SK-N-SH treated with all-trans-retinoic acid at 6 μM for 48 hours (cell line): ENCODE measurements at regions not wholly inside any gene's neighbourhood (a gene's known extent, or its start where the extent isn't known, plus 50 kb on each side); places are given as distances from the start of the nearest gene placed in this dataset.

Source experiments
- ATAC-seq: fragments of 200-7000 bp; cut with Tn5 transposase; 3 replicates; pipeline ENCODE4 v1.9.1; 2020; ENCODE audit warnings: mild to moderate bottlenecking, moderate library complexity
- ARNTL ChIP-seq: fragments of 450-650 bp; formaldehyde crosslinking; IDR thresholded peaks from 2 replicates; pipeline ENCODE4 v1.5.0; 2020; ENCODE audit warnings: low read depth, mild to moderate bottlenecking, moderate library complexity, borderline replicate concordance
- BACH2 ChIP-seq: fragments of 250-450 bp; sonication (Bioruptor Pico); IDR thresholded peaks from 2 replicates; pipeline ENCODE4 v1.9.0; 2021; ENCODE audit warnings: mild to moderate bottlenecking, borderline replicate concordance
- CSRNP3 ChIP-seq: fragments of 250-450 bp; sonication (Bioruptor Pico); IDR thresholded peaks from 2 replicates; pipeline ENCODE4 v1.5.1; 2021; ENCODE audit warnings: mild to moderate bottlenecking, moderate library complexity
- ESRRG ChIP-seq: fragments of 250-450 bp; sonication (Bioruptor Pico); IDR thresholded peaks from 2 replicates; pipeline ENCODE4 v1.6.1; 2021; ENCODE audit warnings: mild to moderate bottlenecking
- GLIS3 ChIP-seq: fragments of 250-450 bp; sonication (Bioruptor Pico); IDR thresholded peaks from 2 replicates; pipeline ENCODE4 v1.5.0; 2020; ENCODE audit warnings: mild to moderate bottlenecking, moderate library complexity
- ISL1 ChIP-seq: fragments of 250-450 bp; sonication (Bioruptor Pico); IDR thresholded peaks from 2 replicates; pipeline ENCODE4 v2.1.2; 2022; ENCODE audit warnings: mild to moderate bottlenecking, moderate library complexity
- OSR1 ChIP-seq: fragments of 250-450 bp; sonication (Bioruptor Pico); IDR thresholded peaks from 2 replicates; pipeline ENCODE4 v1.8.0; 2022; ENCODE audit warnings: moderate library complexity, mild to moderate bottlenecking, inconsistent platforms
- PATZ1 ChIP-seq: fragments of 250-450 bp; sonication (Bioruptor Pico); IDR thresholded peaks from 2 replicates; pipeline ENCODE4 v1.8.0; 2020; ENCODE audit warnings: mild to moderate bottlenecking, moderate library complexity, borderline replicate concordance
- PPARA ChIP-seq: fragments of 250-450 bp; sonication (Bioruptor Pico); IDR thresholded peaks from 2 replicates; pipeline ENCODE4 v1.5.0; 2020; ENCODE audit warnings: mild to moderate bottlenecking, borderline replicate concordance
- RARB ChIP-seq: fragments of 250-450 bp; sonication (Bioruptor Pico); IDR thresholded peaks from 2 replicates; pipeline ENCODE4 v1.8.0; 2021; ENCODE audit warnings: mild to moderate bottlenecking, moderate library complexity
- SNAI2 ChIP-seq: fragments of 250-450 bp; sonication (Bioruptor Pico); IDR thresholded peaks from 2 replicates; pipeline ENCODE4 v1.5.0; 2020; ENCODE audit warnings: mild to moderate bottlenecking, moderate library complexity
- TCF4 ChIP-seq: fragments of 250-450 bp; sonication (Bioruptor Pico); IDR thresholded peaks from 2 replicates; pipeline ENCODE4 v1.8.0; 2021; ENCODE audit warnings: mild to moderate bottlenecking, moderate library complexity, borderline replicate concordance
- TOX ChIP-seq: fragments of 250-450 bp; sonication (Bioruptor Pico); IDR thresholded peaks from 2 replicates; pipeline ENCODE4 v1.8.0; 2021; ENCODE audit warnings: mild to moderate bottlenecking, moderate library complexity, borderline replicate concordance
- TSHZ2 ChIP-seq: fragments of 250-450 bp; sonication (Bioruptor Pico); IDR thresholded peaks from 2 replicates; pipeline ENCODE4 v1.5.0; 2020; ENCODE audit warnings: mild to moderate bottlenecking, moderate library complexity
- ZC3H10 ChIP-seq: fragments of 250-450 bp; sonication (Bioruptor Pico); IDR thresholded peaks from 2 replicates; pipeline ENCODE4 v1.5.1; 2021; ENCODE audit warnings: mild to moderate bottlenecking, moderate library complexity
- ZFP3 ChIP-seq: fragments of 250-450 bp; sonication (Bioruptor Pico); IDR thresholded peaks from 2 replicates; pipeline ENCODE4 v1.5.0; 2020; ENCODE audit warnings: mild to moderate bottlenecking, moderate library complexity
- ZFP30 ChIP-seq: fragments of 450-650 bp; formaldehyde crosslinking; IDR thresholded peaks from 2 replicates; pipeline ENCODE4 v1.5.0; 2022; ENCODE audit warnings: mild to moderate bottlenecking, moderate library complexity
- ZNF565 ChIP-seq: fragments of 450-650 bp; formaldehyde crosslinking; conservative IDR thresholded peaks from 2 replicates; pipeline ENCODE4 v1.5.0; 2020; ENCODE audit warnings: low read depth, mild to moderate bottlenecking, moderate library complexity
- ZNF70 ChIP-seq: fragments of 450-650 bp; formaldehyde crosslinking; IDR thresholded peaks from 2 replicates; pipeline ENCODE4 v1.5.0; 2020; ENCODE audit warnings: mild to moderate bottlenecking, moderate library complexity
- ZNF8 ChIP-seq: fragments of 450-650 bp; formaldehyde crosslinking; IDR thresholded peaks from 2 replicates; pipeline ENCODE4 v1.5.0; 2020; ENCODE audit warnings: mild to moderate bottlenecking, moderate library complexity
- TF ChIP-seq, protein P1 (sequence below): fragments of 250-450 bp; sonication (Bioruptor Pico); IDR thresholded peaks from 2 replicates; pipeline ENCODE4 v1.5.1; 2020; ENCODE audit warnings: low read depth, mild to moderate bottlenecking, moderate library complexity
- TF ChIP-seq, protein P2 (sequence below): fragments of 250-450 bp; sonication (Bioruptor Pico); IDR thresholded peaks from 2 replicates; pipeline ENCODE4 v1.8.0; 2021; ENCODE audit warnings: low read depth, mild to moderate bottlenecking, moderate library complexity, borderline replicate concordance

DNA sequence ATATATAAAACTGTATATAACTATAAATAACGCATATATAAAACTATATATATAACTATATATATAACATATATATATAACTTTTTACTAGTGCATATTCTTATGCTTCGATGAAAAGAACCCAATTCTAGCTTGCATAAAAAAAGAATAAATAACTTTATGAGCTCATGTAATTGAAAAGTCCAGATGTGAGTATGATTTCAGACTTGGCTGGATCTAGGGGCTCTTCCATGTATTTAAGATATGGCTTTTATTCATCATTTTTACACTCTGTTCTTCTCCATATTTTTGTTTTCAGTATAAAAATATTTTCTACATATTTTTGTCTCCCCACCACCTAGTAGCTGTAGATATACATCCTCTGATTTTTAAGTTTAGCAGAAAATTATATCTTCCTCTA is 417.5 kb downstream of the CDH11 start:
- TF ChIP-seq TSHZ2 (CRISPR knock-in tag): no peak
- TF ChIP-seq PATZ1 (CRISPR knock-in tag): no peak
- TF ChIP-seq BACH2 (CRISPR knock-in tag): no peak
- no peak for TF ChIP-seq ISL1 (CRISPR knock-in tag)
- no peak for TF ChIP-seq OSR1 (CRISPR knock-in tag)
- TF ChIP-seq PPARA (CRISPR knock-in tag): no peak
- no peak for TF ChIP-seq TCF4 (CRISPR knock-in tag)
- no peak for TF ChIP-seq ZC3H10
- no peak for TF ChIP-seq GLIS3 (CRISPR knock-in tag)
- TF ChIP-seq ZFP3 (CRISPR knock-in tag): no peak
- no peak for TF ChIP-seq ZNF70 (CRISPR knock-in tag)
- TF ChIP-seq ZNF8 (CRISPR knock-in tag): no peak
- TF ChIP-seq CSRNP3 (CRISPR knock-in tag): no peak
- TF ChIP-seq, protein P1, sequence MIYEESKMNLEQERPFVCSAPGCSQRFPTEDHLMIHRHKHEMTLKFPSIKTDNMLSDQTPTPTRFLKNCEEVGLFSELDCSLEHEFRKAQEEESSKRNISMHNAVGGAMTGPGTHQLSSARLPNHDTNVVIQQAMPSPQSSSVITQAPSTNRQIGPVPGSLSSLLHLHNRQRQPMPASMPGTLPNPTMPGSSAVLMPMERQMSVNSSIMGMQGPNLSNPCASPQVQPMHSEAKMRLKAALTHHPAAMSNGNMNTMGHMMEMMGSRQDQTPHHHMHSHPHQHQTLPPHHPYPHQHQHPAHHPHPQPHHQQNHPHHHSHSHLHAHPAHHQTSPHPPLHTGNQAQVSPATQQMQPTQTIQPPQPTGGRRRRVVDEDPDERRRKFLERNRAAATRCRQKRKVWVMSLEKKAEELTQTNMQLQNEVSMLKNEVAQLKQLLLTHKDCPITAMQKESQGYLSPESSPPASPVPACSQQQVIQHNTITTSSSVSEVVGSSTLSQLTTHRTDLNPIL (CRISPR knock-in tag): no peak
- TF ChIP-seq SNAI2 (CRISPR knock-in tag): no peak
- no peak for TF ChIP-seq TOX
- no peak for TF ChIP-seq ZFP30 (CRISPR knock-in tag)
- no peak for TF ChIP-seq ESRRG (CRISPR knock-in tag)
- TF ChIP-seq, protein P2, sequence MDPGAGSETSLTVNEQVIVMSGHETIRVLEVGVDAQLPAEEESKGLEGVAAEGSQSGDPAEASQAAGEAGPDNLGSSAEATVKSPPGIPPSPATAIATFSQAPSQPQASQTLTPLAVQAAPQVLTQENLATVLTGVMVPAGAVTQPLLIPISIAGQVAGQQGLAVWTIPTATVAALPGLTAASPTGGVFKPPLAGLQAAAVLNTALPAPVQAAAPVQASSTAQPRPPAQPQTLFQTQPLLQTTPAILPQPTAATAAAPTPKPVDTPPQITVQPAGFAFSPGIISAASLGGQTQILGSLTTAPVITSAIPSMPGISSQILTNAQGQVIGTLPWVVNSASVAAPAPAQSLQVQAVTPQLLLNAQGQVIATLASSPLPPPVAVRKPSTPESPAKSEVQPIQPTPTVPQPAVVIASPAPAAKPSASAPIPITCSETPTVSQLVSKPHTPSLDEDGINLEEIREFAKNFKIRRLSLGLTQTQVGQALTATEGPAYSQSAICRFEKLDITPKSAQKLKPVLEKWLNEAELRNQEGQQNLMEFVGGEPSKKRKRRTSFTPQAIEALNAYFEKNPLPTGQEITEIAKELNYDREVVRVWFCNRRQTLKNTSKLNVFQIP (CRISPR knock-in tag): no peak
- no peak for TF ChIP-seq ARNTL (CRISPR knock-in tag)
- ATAC-seq: no peak

- ATAC-seq: no peak
- TF ChIP-seq ARNTL (CRISPR knock-in tag): no peak
- no peak for TF ChIP-seq TOX
- TF ChIP-seq GLIS3 (CRISPR knock-in tag): no peak
- TF ChIP-seq, protein P2 (CRISPR knock-in tag): no peak
- no peak for TF ChIP-seq RARB (CRISPR knock-in tag)
- TF ChIP-seq PPARA (CRISPR knock-in tag): no peak
- no peak for TF ChIP-seq ZFP30 (CRISPR knock-in tag)
- TF ChIP-seq BACH2 (CRISPR knock-in tag): no peak
- no peak for TF ChIP-seq ZFP3 (CRISPR knock-in tag)
- no peak for TF ChIP-seq TCF4 (CRISPR knock-in tag)
- TF ChIP-seq CSRNP3 (CRISPR knock-in tag): no peak
- no peak for TF ChIP-seq PATZ1 (CRISPR knock-in tag)
- no peak for TF ChIP-seq ESRRG (CRISPR knock-in tag)
- TF ChIP-seq, protein P1 (CRISPR knock-in tag): no peak
- TF ChIP-seq ISL1 (CRISPR knock-in tag): no peak
- no peak for TF ChIP-seq SNAI2 (CRISPR knock-in tag)
- TF ChIP-seq ZNF565: no peak
- TF ChIP-seq ZNF8 (CRISPR knock-in tag): no peak
Observed at GRCh38 chr16:64702415-64702814, 419.4 kb downstream of the CDH11 start.
